HAP-1 (cell line): ENCODE measurements at regions not wholly inside any gene's neighbourhood (a gene's known extent, or its start where the extent isn't known, plus 50 kb on each side); places are given as distances from the start of the nearest gene placed in this dataset.

ENCODE experiments used
- DNase-seq, 2 experiments: peaks; one replicate each; pipeline ENCODE4 v3.0.0-alpha.2; 2016 to 2020; ENCODE audit warnings: low spot score in 2 of 2
- H3K27me3 ChIP-seq: fragments of 250-450 bp; sonication (Bioruptor Pico); 2 replicates; pipeline ENCODE4 v1.5.1; 2020; ENCODE audit warnings: low read depth, mild to moderate bottlenecking, moderate library complexity
- H3K36me3 ChIP-seq: fragments of 250-450 bp; sonication (Bioruptor Pico); replicated peaks from 2 replicates; pipeline ENCODE4 v1.5.1; 2020; ENCODE audit warnings: mild to moderate bottlenecking
- H3K4me1 ChIP-seq: fragments of 250-450 bp; sonication (Bioruptor Pico); 2 replicates; pipeline ENCODE4 v1.5.1; 2020; ENCODE audit warnings: mild to moderate bottlenecking
- H3K4me3 ChIP-seq: fragments of 250-450 bp; sonication (Bioruptor Pico); 2 replicates; pipeline ENCODE4 v1.5.1; 2020; ENCODE audit warnings: mild to moderate bottlenecking, moderate library complexity
- H3K9me3 ChIP-seq: fragments of 250-450 bp; sonication (Bioruptor Pico); 2 replicates; pipeline ENCODE4 v1.5.1; 2020; ENCODE audit warnings: mild to moderate bottlenecking, moderate library complexity
- in situ Hi-C: fragments of 300-500 bp; cut with MboI; formaldehyde crosslinking; loops from 3 replicates; pipeline ENCODE4 v1.14.3; 2020; ENCODE audit warnings: low sequenced_read_pairs, inconsistent platforms, mixed read lengths

DNA sequence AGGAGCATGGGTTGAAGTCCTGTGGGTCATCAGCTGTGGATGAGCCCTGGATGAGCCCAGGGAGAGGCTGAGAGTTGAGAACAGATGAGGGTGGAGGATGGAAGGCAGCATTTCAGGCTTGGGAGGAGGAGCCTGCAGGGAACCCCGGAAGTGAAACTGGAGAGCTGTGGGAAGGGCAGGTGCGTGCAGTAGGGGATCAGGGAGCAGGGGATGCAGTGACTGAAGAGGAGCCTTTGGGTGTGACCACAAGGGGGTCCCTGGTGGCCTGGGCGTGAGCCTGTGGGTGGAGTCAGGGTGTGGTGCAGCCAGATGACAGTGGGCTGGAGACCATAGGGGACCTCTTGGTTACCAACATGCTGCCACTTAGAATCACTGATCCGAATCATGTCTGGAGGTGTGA lies 115.5 kb downstream of the PAPOLA start:
- in situ Hi-C loops, result no loop called here
- Histone ChIP-seq H3K9me3 (no peaks in the 10 kb centered on the region), H3K36me3 (no peaks in the 10 kb centered on the region), H3K4me1 (no peaks in the 10 kb centered on the region), H3K4me3 (no peak overlapping the region), H3K27me3 (no peaks in the 10 kb centered on the region)
- DNase-seq, result no peak

DNA sequence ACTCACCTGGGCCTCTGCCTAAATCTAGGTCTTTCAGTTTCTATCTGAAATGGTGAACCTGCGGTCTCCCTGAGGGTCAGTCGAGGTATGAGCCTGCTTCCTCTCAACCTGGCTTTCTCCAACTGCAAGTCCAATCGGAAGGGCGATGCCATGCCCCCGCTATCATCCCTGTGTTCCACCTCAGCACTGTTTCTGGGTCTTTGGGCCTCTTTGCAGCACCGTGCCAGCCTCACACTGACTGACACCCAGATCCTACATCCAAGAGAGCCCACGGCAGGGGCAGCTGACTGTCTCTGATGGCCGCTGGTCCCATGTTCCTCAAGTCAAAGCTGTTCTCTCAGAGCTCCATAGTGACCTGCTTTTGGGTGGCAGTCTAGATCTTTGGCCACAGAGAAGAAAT lies 120.7 kb downstream of the PAPOLA start:
- no peaks in the 10 kb centered on the region for H3K27me3 ChIP-seq
- in situ Hi-C loops, result no loop called here
- DNase-seq, result no peak

DNA sequence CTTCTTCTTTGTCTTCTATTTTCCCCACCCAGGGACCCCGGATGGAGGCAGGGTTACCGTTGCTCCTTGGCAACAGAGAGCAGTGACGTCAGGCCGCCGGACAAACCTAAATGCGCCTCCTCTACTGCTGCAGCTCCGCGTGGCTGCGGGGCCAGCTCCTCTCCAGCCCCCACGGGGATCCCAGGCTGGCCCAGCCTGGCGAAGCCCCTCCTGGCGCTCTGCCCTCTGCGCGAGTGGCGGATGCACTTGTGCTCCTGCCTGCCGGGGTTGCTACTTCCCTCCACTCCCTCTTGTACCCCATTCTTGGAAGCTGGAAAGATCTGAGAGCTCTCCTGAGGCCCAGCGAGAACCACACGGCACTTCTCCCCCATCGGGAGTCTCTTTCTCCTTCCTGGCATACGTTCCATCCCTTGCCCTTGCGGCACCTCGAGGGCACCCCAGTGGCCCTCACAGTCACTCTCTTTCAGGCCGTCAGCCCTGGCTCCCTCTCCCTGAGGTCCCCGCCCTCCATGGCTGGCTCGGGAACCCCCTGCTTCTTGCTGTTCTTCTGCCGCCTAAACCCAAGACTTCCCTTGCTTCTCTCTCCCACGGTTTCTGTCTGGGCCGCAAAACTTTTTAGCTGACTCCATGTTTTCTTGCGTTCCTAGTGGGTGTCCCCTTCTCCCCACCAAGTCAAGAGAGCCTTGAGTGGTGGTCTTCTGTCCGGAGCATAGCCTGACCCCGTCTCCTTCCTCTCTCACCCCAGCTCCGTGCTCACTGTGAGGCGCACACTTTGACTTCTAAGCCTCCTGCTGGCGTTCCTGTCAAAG lies 121.7 kb downstream of the PAPOLA start:
- no peak for DNase-seq
- Histone ChIP-seq H3K36me3 (no peaks in the 10 kb centered on the region), H3K9me3 (no peaks in the 10 kb centered on the region), H3K4me1 (no peaks in the 10 kb centered on the region), H3K27me3 (no peaks in the 10 kb centered on the region), H3K4me3 (no peak overlapping the region)
- in situ Hi-C loops, result no loop called here

More for the DNA sequence above, 120.7 kb downstream of the PAPOLA start:
- Histone ChIP-seq H3K36me3 (no peaks in the 10 kb centered on the region), H3K9me3 (no peaks in the 10 kb centered on the region), H3K4me1 (no peaks in the 10 kb centered on the region), H3K4me3 (no peak overlapping the region)

DNA sequence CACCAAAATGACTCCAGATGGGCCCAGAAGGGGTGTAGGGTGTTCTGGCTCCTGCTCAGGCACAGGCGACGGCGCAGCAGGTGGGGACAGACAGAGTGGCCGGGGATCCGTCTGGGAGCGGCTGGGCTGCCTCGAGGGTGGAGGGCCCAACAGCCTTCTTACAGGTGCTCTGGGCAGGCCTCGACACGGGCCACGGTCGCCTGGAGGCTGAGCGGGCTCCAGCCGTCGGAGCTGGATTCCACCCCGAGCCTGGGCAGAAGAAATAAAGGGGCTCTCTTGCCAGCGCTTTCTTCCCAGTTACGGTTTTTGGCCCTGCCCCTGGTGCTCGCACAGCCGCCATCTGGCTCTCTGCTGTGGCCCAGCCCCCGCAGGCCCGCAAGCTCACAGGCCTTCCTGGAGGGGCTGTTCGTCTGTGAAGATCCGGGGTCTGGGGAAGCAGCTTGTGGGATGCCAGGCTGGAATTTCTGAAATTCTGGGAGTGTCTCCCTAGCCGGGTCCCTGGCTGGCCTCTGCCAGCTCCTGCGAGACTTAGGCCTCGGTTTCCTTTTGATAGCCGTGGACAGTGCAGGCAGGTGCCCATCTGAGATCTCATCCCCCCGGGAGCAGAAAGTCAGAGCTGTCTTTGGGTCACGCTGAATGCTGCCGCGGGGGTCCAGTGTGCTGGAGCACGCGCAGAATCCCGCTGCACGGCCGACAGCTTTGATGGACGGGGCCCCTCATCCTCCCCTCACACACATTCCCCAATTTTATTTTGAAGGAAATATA lies 122.7 kb downstream of the PAPOLA start:
- H3K27me3 ChIP-seq, result no peaks in the 10 kb centered on the region
- no peak for DNase-seq
- no peaks in the 10 kb centered on the region for H3K36me3 ChIP-seq
- H3K4me1 ChIP-seq, result no peaks in the 10 kb centered on the region
- H3K9me3 ChIP-seq, result no peaks in the 10 kb centered on the region
- no peak overlapping the region for H3K4me3 ChIP-seq
- in situ Hi-C loops, result no loop called here

DNA sequence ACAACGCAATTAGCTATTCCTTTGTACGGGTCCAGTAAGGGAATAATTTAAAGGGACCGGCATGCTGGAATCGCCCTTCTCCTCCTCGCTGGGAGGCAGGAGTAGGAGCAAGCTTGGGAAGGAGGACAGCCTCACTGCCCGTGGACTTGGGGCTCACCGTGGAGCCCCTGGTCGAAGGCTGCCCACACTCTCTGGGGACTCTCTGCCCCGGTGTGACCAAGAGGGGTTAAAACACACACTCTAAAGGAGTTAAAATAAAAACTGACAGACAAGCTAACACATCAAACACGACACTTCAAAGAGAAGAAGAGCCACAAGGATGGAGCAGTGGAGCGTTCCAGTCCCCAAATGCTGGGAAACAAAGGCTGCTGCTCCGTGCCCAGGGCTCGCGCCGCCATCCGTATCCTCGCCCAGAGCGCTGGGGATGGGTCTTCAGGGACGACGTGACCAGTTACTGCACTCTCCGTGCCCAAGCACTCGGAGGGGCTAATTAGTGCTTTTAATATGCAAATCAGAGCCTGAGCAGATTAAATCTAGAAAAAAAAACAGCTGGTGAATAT lies 123.3 kb downstream of the PAPOLA start:
- in situ Hi-C loops, result no loop called here
- H3K4me3 ChIP-seq, result no peak overlapping the region
- no peaks in the 10 kb centered on the region for H3K36me3 ChIP-seq
- H3K9me3 ChIP-seq, result no peaks in the 10 kb centered on the region
- H3K27me3 ChIP-seq, result no peaks in the 10 kb centered on the region
- no peak for DNase-seq
- no peaks in the 10 kb centered on the region for H3K4me1 ChIP-seq

DNA sequence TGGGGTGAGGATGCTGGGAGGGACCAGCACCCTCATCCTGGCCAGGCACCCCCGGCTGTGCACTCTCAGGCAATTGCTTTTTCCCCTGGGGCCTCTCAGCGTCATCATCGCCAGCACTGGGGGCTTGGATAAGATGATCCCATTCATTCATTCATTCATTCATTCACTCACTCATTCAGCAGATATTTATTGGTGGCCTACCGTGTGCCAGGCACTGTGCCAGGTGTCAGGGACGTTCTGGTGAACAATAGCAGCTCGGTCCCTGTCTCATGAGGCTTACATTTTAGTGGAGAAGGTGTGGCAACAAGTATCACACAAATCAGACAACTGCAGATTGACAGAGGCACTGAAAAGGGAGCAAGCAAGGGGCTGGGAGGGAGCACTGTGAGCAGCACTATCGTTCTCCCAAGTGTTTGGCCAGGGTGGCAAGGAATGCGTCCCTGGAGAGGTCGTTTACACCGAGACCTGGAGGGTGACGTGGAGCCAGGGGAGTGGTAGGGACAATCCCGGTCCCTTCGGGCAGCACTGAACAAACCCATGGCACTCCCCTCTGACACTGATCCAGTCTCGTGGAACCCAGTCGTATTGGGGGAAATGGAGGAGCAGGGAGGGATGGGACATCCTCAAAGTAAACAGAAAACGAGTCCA lies 124.1 kb downstream of the PAPOLA start:
- H3K4me3 ChIP-seq, result no peak overlapping the region
- in situ Hi-C loops, result no loop called here
- H3K27me3 ChIP-seq, result no peaks in the 10 kb centered on the region
- H3K9me3 ChIP-seq, result no peaks in the 10 kb centered on the region
- H3K36me3 ChIP-seq, result no peaks in the 10 kb centered on the region
- no peaks in the 10 kb centered on the region for H3K4me1 ChIP-seq
- no peak for DNase-seq

DNA sequence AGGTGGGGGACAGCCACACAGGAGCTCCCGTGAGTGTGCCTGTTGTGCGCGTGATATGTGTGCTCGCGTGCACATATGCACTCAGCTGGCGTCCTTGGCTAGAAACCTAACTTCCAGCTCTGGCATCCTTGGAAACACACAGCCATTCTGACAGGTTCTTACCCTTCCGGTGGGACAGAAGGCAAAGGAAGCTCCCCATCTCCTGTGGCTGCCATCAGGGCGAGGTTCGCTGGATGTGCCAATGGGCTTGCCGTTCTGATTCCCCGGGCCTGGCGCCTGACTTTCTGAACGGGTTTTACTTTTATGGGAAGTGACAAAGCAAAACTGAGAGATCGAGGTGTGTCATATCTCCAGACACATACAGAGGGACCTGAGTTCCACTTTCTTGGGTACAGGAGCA lies 124.7 kb downstream of the PAPOLA start:
- no peaks in the 10 kb centered on the region for H3K27me3 ChIP-seq
- no peaks in the 10 kb centered on the region for H3K9me3 ChIP-seq
- H3K4me1 ChIP-seq, result no peaks in the 10 kb centered on the region
- no peak overlapping the region for H3K4me3 ChIP-seq
- no peak for DNase-seq
- no peaks in the 10 kb centered on the region for H3K36me3 ChIP-seq
- in situ Hi-C loops, result no loop called here

DNA sequence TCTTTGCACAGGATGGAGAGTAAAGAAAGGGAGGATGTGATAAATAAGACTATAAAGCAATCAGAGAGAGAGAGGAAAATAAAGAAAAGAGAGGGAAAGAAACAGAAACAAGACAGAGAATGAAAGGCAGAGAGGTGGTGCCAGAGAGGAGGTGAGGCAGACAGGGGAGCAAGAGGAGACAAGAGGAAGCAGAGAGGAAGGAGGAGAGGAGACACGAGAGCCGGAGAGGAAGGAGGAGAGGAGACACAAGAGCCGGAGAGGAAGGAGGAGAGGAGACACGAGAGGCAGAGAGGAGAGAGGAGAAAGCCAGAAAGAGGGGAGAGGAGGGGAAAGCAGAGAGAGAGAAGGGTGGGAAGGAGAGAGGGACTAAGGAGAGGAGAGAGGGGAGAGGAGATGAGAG lies 125.2 kb downstream of the PAPOLA start:
- no peak for DNase-seq
- Histone ChIP-seq H3K27me3 (no peaks in the 10 kb centered on the region), H3K4me1 (no peaks in the 10 kb centered on the region), H3K36me3 (no peaks in the 10 kb centered on the region), H3K4me3 (no peak overlapping the region), H3K9me3 (no peaks in the 10 kb centered on the region)
- in situ Hi-C loops, result no loop called here

DNA sequence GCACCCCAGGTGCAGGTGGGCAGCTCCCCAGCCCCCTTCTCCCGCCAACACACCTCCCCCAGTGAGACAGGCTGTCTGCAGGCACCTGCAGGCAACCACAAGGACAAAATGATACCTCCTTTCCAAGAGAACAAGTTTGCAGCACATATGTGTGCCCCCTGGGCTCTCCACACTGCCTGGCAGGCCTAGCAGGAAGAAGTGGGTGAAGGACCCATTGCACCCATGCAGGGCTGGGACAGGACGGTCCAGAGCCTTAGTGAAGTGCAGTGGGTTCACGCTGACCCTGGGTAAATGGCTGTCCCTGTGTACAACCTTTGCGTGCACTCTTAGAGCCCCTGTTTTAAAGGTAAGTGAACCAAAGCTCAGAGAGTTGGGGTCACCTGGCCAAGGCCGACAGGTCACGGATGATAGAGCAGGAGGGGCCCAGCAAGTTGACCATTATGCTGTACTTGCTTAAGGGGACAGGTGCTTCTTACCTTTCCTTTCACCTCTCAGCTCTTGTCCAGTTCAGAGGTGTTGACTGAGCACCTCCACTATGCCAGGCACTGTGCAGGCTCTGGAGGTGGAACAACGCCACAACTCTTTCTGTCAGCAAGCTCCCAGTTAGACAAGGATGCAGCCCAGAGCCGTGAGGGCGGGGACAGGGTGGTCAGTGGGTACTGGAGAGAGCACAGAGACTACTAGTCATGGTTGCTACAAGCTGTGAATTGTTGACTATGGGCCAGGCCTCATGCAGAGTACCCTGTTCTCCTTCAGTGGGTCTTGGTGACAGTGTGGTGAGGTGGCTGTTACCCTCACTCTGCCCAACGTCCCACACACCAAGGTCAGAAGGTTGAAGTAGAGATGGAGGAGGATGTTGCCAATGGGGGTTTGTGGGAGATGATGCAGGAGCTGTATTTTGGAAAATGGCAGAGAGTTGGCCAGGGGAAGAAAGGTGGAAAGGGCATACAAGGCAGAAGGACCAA lies 125.9 kb downstream of the PAPOLA start:
- Histone ChIP-seq H3K27me3 (no peaks in the 10 kb centered on the region), H3K4me3 (no peak overlapping the region), H3K36me3 (no peaks in the 10 kb centered on the region), H3K9me3 (no peaks in the 10 kb centered on the region), H3K4me1 (no peaks in the 10 kb centered on the region)
- no peak for DNase-seq
- in situ Hi-C loops, result no loop called here

DNA sequence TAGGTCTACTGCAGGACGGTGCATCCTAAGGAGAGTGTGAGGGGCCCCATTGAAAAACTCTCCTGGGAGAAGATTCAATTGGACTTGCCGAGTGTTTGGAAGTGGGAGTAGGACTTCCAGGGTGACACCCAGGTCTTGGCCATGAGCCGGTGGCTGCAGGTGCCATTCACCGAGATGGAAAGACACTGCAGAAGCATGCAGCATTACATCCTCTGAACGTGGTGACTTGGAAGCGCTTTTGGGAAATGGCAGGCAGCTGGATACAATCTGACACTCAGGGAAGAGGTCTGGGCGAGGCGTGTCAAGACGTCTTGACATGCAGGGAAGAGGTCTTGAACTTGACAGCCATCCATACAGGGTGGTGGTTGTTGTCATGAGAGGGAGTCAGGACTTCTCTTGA lies 126.9 kb downstream of the PAPOLA start:
- in situ Hi-C loops, result no loop called here
- Histone ChIP-seq H3K36me3 (no peaks in the 10 kb centered on the region), H3K27me3 (no peaks in the 10 kb centered on the region), H3K9me3 (no peaks in the 10 kb centered on the region), H3K4me3 (no peak overlapping the region), H3K4me1 (no peaks in the 10 kb centered on the region)
- DNase-seq, result no peak

DNA sequence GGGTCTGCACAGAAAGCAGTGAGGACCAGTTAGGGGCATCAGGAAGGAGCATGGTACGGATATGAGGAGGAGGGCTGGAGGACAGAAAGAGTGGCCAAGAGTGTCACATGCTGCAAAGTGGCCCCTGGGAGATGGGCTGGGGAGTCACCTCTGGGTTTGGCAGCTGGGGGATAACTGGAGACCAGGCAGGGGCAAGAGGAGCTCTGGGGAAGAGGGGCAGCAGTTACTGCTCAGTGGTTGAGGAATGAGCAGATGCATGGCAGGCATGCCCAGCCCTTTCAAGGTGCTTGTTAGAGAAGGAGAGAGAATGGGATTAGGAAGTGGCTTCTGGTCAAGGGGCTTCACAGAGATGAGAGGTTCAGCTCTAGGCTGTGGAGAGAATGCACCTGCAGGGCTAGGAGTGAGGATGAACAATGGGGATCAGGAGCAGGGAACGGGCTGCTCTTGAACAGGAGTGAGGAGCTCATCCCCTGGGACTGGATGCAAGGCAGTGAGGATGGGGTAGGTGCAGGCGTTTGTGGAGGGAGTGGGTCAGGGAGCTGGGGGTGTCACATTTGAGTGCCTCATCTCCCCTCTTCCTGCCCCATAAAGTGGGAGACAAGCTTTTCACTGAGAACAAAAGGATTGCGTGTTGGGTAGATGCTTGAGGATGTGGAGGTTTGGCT lies 127.5 kb downstream of the PAPOLA start:
- Histone ChIP-seq H3K4me3 (no peak overlapping the region), H3K4me1 (no peaks in the 10 kb centered on the region), H3K9me3 (no peaks in the 10 kb centered on the region), H3K36me3 (no peaks in the 10 kb centered on the region), H3K27me3 (no peaks in the 10 kb centered on the region)
- DNase-seq, result no peak
- in situ Hi-C loops, result no loop called here

DNA sequence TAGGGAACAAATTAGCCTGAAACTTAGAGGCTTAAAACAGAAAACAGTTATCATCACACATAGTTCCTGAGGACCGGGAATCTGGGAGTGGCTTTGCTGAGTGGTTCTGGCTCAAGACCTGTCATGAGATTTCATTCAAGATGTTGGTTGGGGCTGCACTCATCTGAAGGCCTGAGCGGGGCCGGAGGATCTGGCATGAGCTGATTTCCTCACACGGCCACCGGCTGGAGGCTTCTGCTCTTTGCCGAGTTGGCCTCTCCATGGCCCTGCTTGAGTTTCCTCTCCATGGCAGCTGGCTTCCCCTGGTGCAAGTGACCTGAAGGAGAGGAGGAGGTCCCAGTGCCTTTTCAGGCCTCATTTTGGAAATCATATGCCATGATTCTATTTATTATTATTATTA lies 128.1 kb downstream of the PAPOLA start:
- Histone ChIP-seq H3K27me3 (no peaks in the 10 kb centered on the region), H3K9me3 (no peaks in the 10 kb centered on the region), H3K4me1 (no peaks in the 10 kb centered on the region), H3K36me3 (no peaks in the 10 kb centered on the region), H3K4me3 (no peak overlapping the region)
- DNase-seq, result no peak
- in situ Hi-C loops, result no loop called here

DNA sequence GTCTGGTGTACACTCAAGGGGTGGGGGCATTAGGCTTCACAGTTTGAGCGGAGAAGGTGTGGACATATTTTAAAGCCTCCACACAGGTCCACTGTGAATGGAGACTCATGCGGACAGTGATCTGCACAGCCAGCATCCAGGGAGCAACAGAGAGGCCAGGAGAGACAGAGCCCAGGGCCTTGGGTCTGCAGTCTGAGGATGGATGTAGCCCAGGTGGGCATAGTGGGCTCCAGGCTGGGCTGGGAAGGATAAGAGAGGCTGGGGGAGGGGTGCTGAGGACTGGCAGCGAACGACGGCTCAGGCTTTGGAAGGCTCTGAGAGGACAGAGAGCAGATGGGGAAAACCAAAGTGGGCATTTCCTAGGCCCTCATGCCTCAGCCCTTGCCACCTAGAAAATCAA lies 128.8 kb downstream of the PAPOLA start:
- Histone ChIP-seq H3K36me3 (no peaks in the 10 kb centered on the region), H3K4me3 (no peak overlapping the region), H3K4me1 (no peaks in the 10 kb centered on the region), H3K27me3 (no peaks in the 10 kb centered on the region), H3K9me3 (no peaks in the 10 kb centered on the region)
- in situ Hi-C loops, result no loop called here
- DNase-seq, result no peak
